Stomach (tissue), 8 donors: ENCODE measurements at regions not wholly inside any gene's neighbourhood (a gene's known extent, or its start where the extent isn't known, plus 50 kb on each side); places are given as distances from the start of the nearest gene placed in this dataset.

ENCODE experiments used
- DNase-seq, 2 donors: peaks; one replicate each; pipeline versions ENCODE4 v3.0.0 to v3.0.0-alpha.2; 2013 to 2019
- H3K27ac ChIP-seq, 5 donors: fragments of 200-600 bp in 4 of 5; sonication (generic) in 4 of 5; one replicate each; pipeline ENCODE4 v1.5.1; 2013 to 2019; ENCODE audit warnings: mild to moderate bottlenecking in 1 of 5, moderate library complexity in 1 of 5
- H3K27me3 ChIP-seq, 3 donors: fragments of 200-600 bp; sonication (generic); one replicate each; pipeline ENCODE4 v1.5.1; 2017 to 2019; ENCODE audit warnings: mixed run types in 1 of 3
- H3K36me3 ChIP-seq, 4 donors: fragments of 200-600 bp; sonication (generic); 1 replicate in 3 of 4; 2 replicates in 1 of 4; pipeline ENCODE4 v1.5.1; 2016 to 2019
- H3K4me1 ChIP-seq, 4 donors: fragments of 200-600 bp; sonication (generic); one replicate each; pipeline ENCODE4 v1.5.1; 2016 to 2019
- H3K4me3 ChIP-seq, 4 donors: fragments of 200-600 bp; sonication (generic) in 3 of 4; one replicate each; pipeline ENCODE4 v1.5.1; 2016 to 2019; ENCODE audit warnings: mild to moderate bottlenecking in 1 of 4
- H3K9me3 ChIP-seq, 4 donors: fragments of 200-600 bp; sonication (generic); one replicate each; pipeline ENCODE4 v1.5.1; 2016 to 2019
- EP300 ChIP-seq: sonication (generic); formaldehyde crosslinking; IDR thresholded peaks from one replicate; pipeline ENCODE4 v1.6.1; 2017; ENCODE audit warnings: antibody characterized with exemption
- POLR2A ChIP-seq, 4 donors: fragments of 450-650 bp; IDR thresholded peaks; one replicate each; pipeline ENCODE4 v1.6.1; 2016; ENCODE audit warnings: antibody characterized with exemption in 4 of 4, control low read depth in 2 of 4, mild to moderate bottlenecking in 1 of 4, moderate library complexity in 1 of 4
- POLR2AphosphoS5 ChIP-seq, 3 donors: sonication (generic); formaldehyde crosslinking; IDR thresholded peaks; one replicate each; pipeline ENCODE4 v1.6.1; 2016; ENCODE audit warnings: antibody characterized with exemption in 3 of 3
- WGBS, 5 donors: extraction: QIAGEN DNeasy Blood & Tissue Kit in 3 of 5; methylation state at CpG; one replicate each; pipeline versions ENCODE4 v1.1.5 to v1.1.7; 2013 to 2018; 5-methylcytosine and 5-hydroxymethylcytosine counted together
- intact Hi-C: fragments of 100-400 bp; cut with DNase I; formaldehyde crosslinking; loops from one replicate; pipeline ENCODE4 v1.15.1; 2023; ENCODE audit warnings: low total_unique reads
- TF ChIP-seq, protein P1 (sequence below), 7 experiments: fragments of 450-650 bp in 4 of 7; fragments of 200-600 bp in 3 of 7; sonication (generic) in 3 of 7; IDR thresholded peaks; one replicate each; pipeline ENCODE4 v1.5.1; 2016 to 2019; ENCODE audit warnings: antibody characterized with exemption in 7 of 7, control low read depth in 2 of 7, mild to moderate bottlenecking in 1 of 7
- donor health status: healthy with polysubstance abuse.
- donor health status: Bipolar disorder and iron deficiency.
- donor health status: healthy.

DNA sequence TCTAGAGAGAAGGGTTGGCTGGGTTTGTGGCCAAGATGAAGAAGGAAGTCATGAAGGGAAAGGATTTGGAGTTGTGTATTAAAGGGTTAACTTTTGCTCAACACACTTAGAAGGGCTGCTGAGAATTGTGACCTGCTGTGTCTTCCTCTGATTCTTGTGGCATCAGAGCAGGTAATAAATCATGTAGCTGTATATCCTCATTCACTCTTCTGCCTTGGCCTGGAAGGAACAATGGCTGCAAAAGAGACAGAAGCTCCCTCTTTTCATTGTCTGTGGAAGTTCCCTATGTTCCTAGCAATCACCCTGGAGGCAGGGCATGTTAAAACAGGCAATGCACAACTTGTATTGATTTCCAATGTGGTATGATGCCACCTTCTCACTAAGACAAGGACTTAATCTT, 159.1 kb downstream of the LRRC70 start:
- intact Hi-C loops = no loop called here
- no peak overlapping the region for H3K27ac ChIP-seq
- H3K4me1 ChIP-seq = no peaks in the 10 kb centered on the region
- no peak for TF ChIP-seq EP300
- no peak for TF ChIP-seq POLR2A (IDR thresholded peaks at IDR 0.05)
- TF ChIP-seq, protein P1, sequence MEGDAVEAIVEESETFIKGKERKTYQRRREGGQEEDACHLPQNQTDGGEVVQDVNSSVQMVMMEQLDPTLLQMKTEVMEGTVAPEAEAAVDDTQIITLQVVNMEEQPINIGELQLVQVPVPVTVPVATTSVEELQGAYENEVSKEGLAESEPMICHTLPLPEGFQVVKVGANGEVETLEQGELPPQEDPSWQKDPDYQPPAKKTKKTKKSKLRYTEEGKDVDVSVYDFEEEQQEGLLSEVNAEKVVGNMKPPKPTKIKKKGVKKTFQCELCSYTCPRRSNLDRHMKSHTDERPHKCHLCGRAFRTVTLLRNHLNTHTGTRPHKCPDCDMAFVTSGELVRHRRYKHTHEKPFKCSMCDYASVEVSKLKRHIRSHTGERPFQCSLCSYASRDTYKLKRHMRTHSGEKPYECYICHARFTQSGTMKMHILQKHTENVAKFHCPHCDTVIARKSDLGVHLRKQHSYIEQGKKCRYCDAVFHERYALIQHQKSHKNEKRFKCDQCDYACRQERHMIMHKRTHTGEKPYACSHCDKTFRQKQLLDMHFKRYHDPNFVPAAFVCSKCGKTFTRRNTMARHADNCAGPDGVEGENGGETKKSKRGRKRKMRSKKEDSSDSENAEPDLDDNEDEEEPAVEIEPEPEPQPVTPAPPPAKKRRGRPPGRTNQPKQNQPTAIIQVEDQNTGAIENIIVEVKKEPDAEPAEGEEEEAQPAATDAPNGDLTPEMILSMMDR (IDR thresholded peaks at IDR 0.05) = no peak
- TF ChIP-seq POLR2AphosphoS5 (IDR thresholded peaks at IDR 0.05) = no peak
- DNase-seq = no peak
- H3K4me3 ChIP-seq = no peak overlapping the region
- H3K27me3 ChIP-seq = no peaks in the 10 kb centered on the region
- H3K9me3 ChIP-seq = peaks cover 0 to 6% (median 0%) of the 10 kb centered on the region in 4 donors
- H3K36me3 ChIP-seq = no peaks in the 10 kb centered on the region

DNA sequence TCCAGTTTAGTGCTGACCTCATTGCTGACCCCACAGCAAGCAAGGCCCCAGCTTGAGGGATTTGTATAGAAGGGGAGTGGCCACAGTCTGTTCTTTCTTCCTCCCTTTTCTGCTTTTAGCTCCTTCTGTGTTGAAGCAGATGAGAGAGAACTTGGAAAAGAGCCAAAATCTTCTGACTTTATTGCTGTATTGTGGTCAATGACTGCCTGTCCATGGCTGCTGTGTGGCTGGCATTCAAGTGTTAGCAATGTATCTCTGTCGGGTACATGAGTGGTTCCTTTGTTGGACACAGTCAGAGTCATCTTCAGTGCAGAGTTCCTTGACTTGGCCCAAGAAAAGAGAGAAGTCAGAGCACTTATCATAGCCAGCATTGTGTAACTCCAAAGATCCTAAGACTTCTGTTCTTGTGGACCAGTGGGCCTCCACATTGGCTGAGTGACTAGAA, 154.1 kb downstream of the LRRC70 start:
- Histone ChIP-seq H3K9me3 (peaks cover 0 to 6% (median 0%) of the 10 kb centered on the region in 4 donors), H3K4me3 (no peak overlapping the region), H3K27me3 (no peaks in the 10 kb centered on the region), H3K27ac (no peak overlapping the region), H3K4me1 (no peaks in the 10 kb centered on the region), H3K36me3 (no peaks in the 10 kb centered on the region)
- intact Hi-C loops = no loop called here
- no peak for TF ChIP-seq POLR2AphosphoS5 (IDR thresholded peaks at IDR 0.05)
- TF ChIP-seq EP300 = no peak
- TF ChIP-seq, protein P1 (IDR thresholded peaks at IDR 0.05) = no peak
- TF ChIP-seq POLR2A (IDR thresholded peaks at IDR 0.05) = no peak
- peak in 1 of 2 donors; percentile 16 for DNase-seq
- 47 to 73% (median 68%) methylated on average over 1 of the region's 1 CpG for WGBS, 5 donors

DNA sequence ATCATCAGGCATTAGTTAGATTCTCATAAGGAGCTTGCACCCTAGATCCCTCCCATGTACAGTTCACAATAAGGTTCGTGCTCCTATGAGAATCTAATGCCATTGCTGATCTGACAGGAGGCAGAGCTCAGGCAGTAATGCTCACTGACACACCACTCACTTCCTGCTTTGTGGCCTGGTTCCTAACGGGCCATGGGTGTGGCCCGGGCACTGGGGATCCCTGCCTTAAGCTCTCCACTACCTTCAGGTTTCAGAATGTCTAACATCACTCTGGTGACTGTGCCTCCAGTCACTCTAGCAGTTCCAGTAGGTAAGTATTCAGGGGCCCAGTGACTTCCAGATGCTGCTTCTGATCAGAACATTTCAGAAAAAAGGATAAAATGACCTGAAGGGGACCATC, 152.4 kb downstream of the LRRC70 start:
- 39 to 77% (median 63%) methylated on average over 3 of the region's 3 CpGs for whole genome bisulfite sequencing, 5 donors
- Histone ChIP-seq H3K36me3 (no peaks in the 10 kb centered on the region), H3K9me3 (peaks cover 0 to 6% (median 0%) of the 10 kb centered on the region in 4 donors), H3K4me1 (no peaks in the 10 kb centered on the region), H3K4me3 (no peak overlapping the region), H3K27ac (no peak overlapping the region), H3K27me3 (no peaks in the 10 kb centered on the region)
- intact Hi-C loops = no loop called here
- TF ChIP-seq, protein P1 (IDR thresholded peaks at IDR 0.05) = no peak
- TF ChIP-seq POLR2A (IDR thresholded peaks at IDR 0.05) (no peak), EP300 (no peak), POLR2AphosphoS5 (IDR thresholded peaks at IDR 0.05) (no peak)
- DNase-seq = no peak

DNA sequence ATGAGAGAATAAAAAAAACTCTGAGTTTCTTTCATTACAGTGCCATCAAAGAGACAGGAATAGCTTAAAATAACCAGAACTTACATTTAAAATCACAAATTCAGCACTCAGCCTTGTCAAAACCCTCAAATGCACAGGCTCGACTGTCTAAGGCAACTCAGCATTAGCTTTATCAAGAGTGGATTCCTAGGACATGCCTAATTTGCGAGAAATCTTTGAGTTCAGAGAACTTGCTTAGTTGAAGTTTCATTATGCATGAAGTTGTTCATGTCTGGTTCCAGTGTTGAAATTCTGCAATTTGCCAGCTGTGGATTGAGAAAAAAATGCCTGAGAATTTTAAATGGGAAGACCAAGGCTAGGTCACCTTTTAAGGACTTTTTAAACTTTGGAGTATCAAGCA, 151.1 kb downstream of the LRRC70 start:
- WGBS, 5 donors = 71 to 85% (median 81%) methylated on average over 2 of the region's 2 CpGs
- intact Hi-C loops = no loop called here
- H3K9me3 ChIP-seq = peaks cover 0 to 6% (median 0%) of the 10 kb centered on the region in 4 donors

More for the DNA sequence above, 151.1 kb downstream of the LRRC70 start:
- Histone ChIP-seq H3K27me3 (no peaks in the 10 kb centered on the region), H3K36me3 (no peaks in the 10 kb centered on the region), H3K27ac (no peak overlapping the region), H3K4me1 (no peaks in the 10 kb centered on the region), H3K4me3 (no peak overlapping the region)
- no peak for DNase-seq
- TF ChIP-seq POLR2AphosphoS5 (IDR thresholded peaks at IDR 0.05) (no peak), POLR2A (IDR thresholded peaks at IDR 0.05) (no peak), EP300 (no peak)
- TF ChIP-seq, protein P1 (IDR thresholded peaks at IDR 0.05) = no peak
